PC-9 (cell line): ENCODE measurements at regions not wholly inside any gene's neighbourhood (a gene's known extent, or its start where the extent isn't known, plus 50 kb on each side); places are given as distances from the start of the nearest gene placed in this dataset.

Experiments
- BruUV-seq: library from RNA; stranded (reverse); fragments of 400-500 nt; replicated peaks from 2 replicates; lab custom pipeline; 2021; lab: Mats Ljungman, UMichigan
- CTCF ChIA-PET: fragments of 300-600 bp; sonication (Branson Sonifier 250); formaldehyde crosslinking; loops from one replicate; lab custom pipeline; 2022; ENCODE audit warnings: antibody characterized with exemption; lab: Charles Lee
- POLR2A ChIA-PET: fragments of 300-600 bp; sonication (Branson Sonifier 250); formaldehyde crosslinking; loops from one replicate; lab custom pipeline; 2022; ENCODE audit warnings: antibody characterized with exemption; ENCODE audit not compliant: unreplicated experiment; lab: Charles Lee
- DNase-seq, 2 experiments: peaks; one replicate each; pipeline versions ENCODE4 v3.0.0 to v3.0.0-alpha.2; 2015 to 2022; ENCODE audit warnings: mixed read lengths in 1 of 2
- H2AFZ ChIP-seq: fragments of 200-600 bp; sonication (generic); 2 replicates; pipeline ENCODE4 v1.8.1; 2017; ENCODE audit warnings: antibody characterized with exemption
- H3F3A ChIP-seq: fragments of 200-600 bp; sonication (generic); 2 replicates; pipeline ENCODE4 v1.8.1; 2017; ENCODE audit warnings: antibody characterized with exemption, mild to moderate bottlenecking, low read depth; ENCODE audit not compliant: insufficient read depth
- H3K27ac ChIP-seq: fragments of 200-600 bp; sonication (generic); 2 replicates; pipeline ENCODE4 v1.6.1; 2016; ENCODE audit warnings: mixed run types
- H3K27me3 ChIP-seq: fragments of 200-600 bp; sonication (generic); 2 replicates; pipeline ENCODE4 v1.6.1; 2016; ENCODE audit warnings: low read depth, mixed run types; ENCODE audit not compliant: insufficient read depth
- H3K36me3 ChIP-seq: fragments of 200-600 bp; sonication (generic); 2 replicates; pipeline ENCODE4 v1.6.1; 2016; ENCODE audit warnings: low read depth, mixed run types
- H3K4me1 ChIP-seq: fragments of 200-600 bp; sonication (generic); replicated peaks from 2 replicates; pipeline ENCODE4 v1.6.1; 2016; ENCODE audit warnings: mixed run types; ENCODE audit not compliant: insufficient read depth
- H3K4me2 ChIP-seq: fragments of 200-600 bp; sonication (generic); 2 replicates; pipeline ENCODE4 v1.6.1; 2017; ENCODE audit warnings: mixed run types
- H3K4me3 ChIP-seq: fragments of 200-600 bp; sonication (generic); 2 replicates; pipeline ENCODE4 v1.6.1; 2016; ENCODE audit warnings: mixed run types
- H3K79me2 ChIP-seq: fragments of 200-600 bp; sonication (generic); 2 replicates; pipeline ENCODE4 v1.6.1; 2017; ENCODE audit warnings: low read depth, mixed run types
- H3K9me2 ChIP-seq: fragments of 200-600 bp; sonication (generic); 2 replicates; pipeline ENCODE4 v1.8.1; 2017; ENCODE audit warnings: mild to moderate bottlenecking; ENCODE audit not compliant: insufficient read depth
- H3K9me3 ChIP-seq: fragments of 200-600 bp; sonication (generic); 2 replicates; pipeline ENCODE4 v1.8.1; 2016; ENCODE audit warnings: low read depth; ENCODE audit not compliant: insufficient read depth
- H4K20me1 ChIP-seq: fragments of 200-600 bp; sonication (generic); 2 replicates; pipeline ENCODE4 v1.8.1; 2017; ENCODE audit not compliant: insufficient read depth
- CTCF ChIP-seq: fragments of 200-600 bp; sonication (generic); conservative IDR thresholded peaks from 2 replicates; pipeline ENCODE4 v1.6.1; 2017; ENCODE audit warnings: mixed run types, antibody characterized with exemption, mild to moderate bottlenecking, moderate library complexity
- EZH2 ChIP-seq: fragments of 200-600 bp; sonication (generic); IDR thresholded peaks from 2 replicates; pipeline ENCODE4 v1.8.0; 2017; ENCODE audit warnings: antibody characterized with exemption, low read depth
- intact Hi-C: fragments of 100-400 bp; cut with micrococcal nuclease; formaldehyde crosslinking; loops from one replicate; pipeline ENCODE4 v1.10.0; 2022; ENCODE audit not compliant: unreplicated experiment

GRCh38 chr16:50981951-50982350 is 169.1 kb downstream of the SALL1 start:
- DNase-seq: no peak
- Histone ChIP-seq H3K79me2 (no peaks in the 10 kb centered on the region), H3F3A (no peaks in the 10 kb centered on the region), H3K9me2 (no peaks in the 10 kb centered on the region), H3K4me1 (no peaks in the 10 kb centered on the region), H3K4me2 (no peak overlapping the region), H3K4me3 (no peak overlapping the region), H3K27me3 (peaks cover 41% of the 10 kb centered on the region), H3K27ac (no peak overlapping the region), H3K9me3 (no peaks in the 10 kb centered on the region), H2AFZ (no peak overlapping the region), H3K36me3 (no peaks in the 10 kb centered on the region), H4K20me1 (no peaks in the 10 kb centered on the region)
- no TSS peak for BruUV-seq
- no peak for TF ChIP-seq CTCF
- intact Hi-C loops: no loop called here
- ChIA-PET POLR2A (no interaction called here), CTCF (no interaction called here)

GRCh38 chr16:50980666-50981065 is 170.4 kb downstream of the SALL1 start:
- ChIA-PET POLR2A (no interaction called here), CTCF (no interaction called here)
- Histone ChIP-seq H3K4me1 (no peaks in the 10 kb centered on the region), H3K4me2 (no peak overlapping the region), H3K4me3 (no peak overlapping the region), H3K36me3 (no peaks in the 10 kb centered on the region), H3F3A (no peaks in the 10 kb centered on the region), H3K79me2 (no peaks in the 10 kb centered on the region), H3K9me3 (no peaks in the 10 kb centered on the region), H2AFZ (no peak overlapping the region), H3K9me2 (no peaks in the 10 kb centered on the region), H4K20me1 (no peaks in the 10 kb centered on the region), H3K27ac (no peak overlapping the region), H3K27me3 (peaks cover 54% of the 10 kb centered on the region)
- BruUV-seq: no TSS peak
- no peak for DNase-seq
- TF ChIP-seq CTCF (no peak), EZH2 (no peak)
- intact Hi-C loops: no loop called here

GRCh38 chr16:50979806-50980620 is 171.1 kb downstream of the SALL1 start:
- Histone ChIP-seq H3F3A (no peaks in the 10 kb centered on the region), H3K79me2 (no peaks in the 10 kb centered on the region), H3K36me3 (no peaks in the 10 kb centered on the region), H3K9me2 (no peaks in the 10 kb centered on the region), H4K20me1 (no peaks in the 10 kb centered on the region), H2AFZ (no peak overlapping the region), H3K27me3 (peaks cover 61% of the 10 kb centered on the region), H3K4me2 (no peak overlapping the region), H3K27ac (no peak overlapping the region), H3K4me1 (no peaks in the 10 kb centered on the region), H3K9me3 (no peaks in the 10 kb centered on the region), H3K4me3 (no peak overlapping the region)
- intact Hi-C loops: no loop called here
- ChIA-PET CTCF (no interaction called here), POLR2A (no interaction called here)
- DNase-seq: no peak
- BruUV-seq: no TSS peak
- TF ChIP-seq EZH2: no peak
- TF ChIP-seq CTCF: no peak
